ENCODE measurements at regions not wholly inside any gene's neighbourhood (a gene's known extent, or its start where the extent isn't known, plus 50 kb on each side); places are given as distances from the start of the nearest gene placed in this dataset.
"Not testable (repeated sequence)": the region's sequence is repeated elsewhere in the genome, so short reads cannot be mapped to it uniquely, and the experiment has no call there.

- no peak for TF ChIP-seq CTCF (IDR thresholded peaks at IDR 0.05; ENCODE audit: insufficient read depth, low read depth, low read length)
- Histone ChIP-seq H3K4me3 (ENCODE audit: low read depth, low read length) (no peak overlapping the region), H3K27me3 (ENCODE audit: control insufficient read depth, insufficient read depth, low read length) (no peaks in the 10 kb centered on the region), H3K36me3 (ENCODE audit: control insufficient read depth, insufficient read depth, low read length) (no peaks in the 10 kb centered on the region)
- no peak for DNase-seq (ENCODE audit: low read depth)
- ChIA-PET CTCF (interaction anchor here (1.2 kb wide), 1 partner anchor 9 kb away, joined by 3 read pairs; no protein-coding TSS in a partner anchor), POLR2A (no interaction called here)
Measured at GRCh38 chr6:22164236-22164635, 132.6 kb downstream of the PRL start.

GRCh38 chr6:22171006-22171405 is 125.8 kb downstream of the PRL start:
- DNase-seq (ENCODE audit: low read depth); CTCF ChIA-PET; H3K36me3 ChIP-seq (ENCODE audit: control insufficient read depth, insufficient read depth, low read length); H3K27me3 ChIP-seq (ENCODE audit: control insufficient read depth, insufficient read depth, low read length); H3K4me3 ChIP-seq (ENCODE audit: low read depth, low read length); POLR2A ChIA-PET: not testable (repeated sequence)

GRCh38 chr6:22171885-22172284 is 125.0 kb downstream of the PRL start:
- H3K36me3 ChIP-seq (ENCODE audit: control insufficient read depth, insufficient read depth, low read length); CTCF ChIA-PET; DNase-seq (ENCODE audit: low read depth); H3K27me3 ChIP-seq (ENCODE audit: control insufficient read depth, insufficient read depth, low read length); H3K4me3 ChIP-seq (ENCODE audit: low read depth, low read length); POLR2A ChIA-PET: not testable (repeated sequence)

- ChIA-PET POLR2A (no interaction called here), CTCF (interaction anchor here (0.9 kb wide), 1 partner anchor 9 kb away, joined by 3 read pairs; no protein-coding TSS in a partner anchor)
- Histone ChIP-seq H3K27me3 (ENCODE audit: control insufficient read depth, insufficient read depth, low read length) (no peaks in the 10 kb centered on the region), H3K36me3 (ENCODE audit: control insufficient read depth, insufficient read depth, low read length) (no peaks in the 10 kb centered on the region), H3K4me3 (ENCODE audit: low read depth, low read length) (no peak overlapping the region)
- no peak for TF ChIP-seq CTCF (IDR thresholded peaks at IDR 0.05; ENCODE audit: insufficient read depth, low read depth, low read length)
- no peak for DNase-seq (ENCODE audit: low read depth)
Measured at GRCh38 chr6:22173311-22173710, 123.5 kb downstream of the PRL start.

- CTCF ChIA-PET; H3K36me3 ChIP-seq (ENCODE audit: control insufficient read depth, insufficient read depth, low read length); H3K27me3 ChIP-seq (ENCODE audit: control insufficient read depth, insufficient read depth, low read length); DNase-seq (ENCODE audit: low read depth); POLR2A ChIA-PET; H3K4me3 ChIP-seq (ENCODE audit: low read depth, low read length): not testable (repeated sequence)
Measured at GRCh38 chr6:22180250-22180649, 116.6 kb downstream of the PRL start.

GRCh38 chr6:22184371-22184770 is 112.5 kb downstream of the PRL start:
- H3K36me3 ChIP-seq (ENCODE audit: control insufficient read depth, insufficient read depth, low read length) = no peaks in the 10 kb centered on the region
- POLR2A ChIA-PET = no interaction called here
- TF ChIP-seq CTCF (IDR thresholded peaks at IDR 0.05; ENCODE audit: insufficient read depth, low read depth, low read length) = no peak
- H3K4me3 ChIP-seq (ENCODE audit: low read depth, low read length) = no peak overlapping the region
- no peaks in the 10 kb centered on the region for H3K27me3 ChIP-seq (ENCODE audit: control insufficient read depth, insufficient read depth, low read length)
- CTCF ChIA-PET = no interaction called here
- no peak for DNase-seq (ENCODE audit: low read depth)

GRCh38 chr6:22189946-22190345 is 106.9 kb downstream of the PRL start:
- Histone ChIP-seq H3K4me3 (ENCODE audit: low read depth, low read length) (no peak overlapping the region), H3K36me3 (ENCODE audit: control insufficient read depth, insufficient read depth, low read length) (no peaks in the 10 kb centered on the region), H3K27me3 (ENCODE audit: control insufficient read depth, insufficient read depth, low read length) (no peaks in the 10 kb centered on the region)
- DNase-seq (ENCODE audit: low read depth) = no peak
- TF ChIP-seq CTCF (IDR thresholded peaks at IDR 0.05; ENCODE audit: insufficient read depth, low read depth, low read length) = no peak
- ChIA-PET POLR2A (no interaction called here), CTCF (interaction anchor here (0.6 kb wide), 1 partner anchor 269 kb away, joined by 3 read pairs; no protein-coding TSS in a partner anchor)
